ENCODE measurements at regions not wholly inside any gene's neighbourhood (a gene's known extent, or its start where the extent isn't known, plus 50 kb on each side); places are given as distances from the start of the nearest gene placed in this dataset.
"Not testable (repeated sequence)": the region's sequence is repeated elsewhere in the genome, so short reads cannot be mapped to it uniquely, and the experiment has no call there.

GRCh38 chr9:7316967-7317366, 482.6 kb downstream of the DMAC1 start:
- TF ChIP-seq CTCF (IDR thresholded peaks at IDR 0.05; ENCODE audit: low read depth, low read length): no peak
- Histone ChIP-seq H3K36me3 (no peaks in the 10 kb centered on the region), H3K9me3 (ENCODE audit: severe bottlenecking) (peaks cover 7% of the 10 kb centered on the region), H3K4me3 (ENCODE audit: low read depth, low read length) (no peak overlapping the region), H3K27me3 (ENCODE audit: insufficient read depth, low read depth, severe bottlenecking) (no peaks in the 10 kb centered on the region), H3K27ac (no peak overlapping the region)
- no peak for DNase-seq

- peaks cover 8% of the 10 kb centered on the region for H3K9me3 ChIP-seq (ENCODE audit: severe bottlenecking)
- no peaks in the 10 kb centered on the region for H3K27me3 ChIP-seq (ENCODE audit: insufficient read depth, low read depth, severe bottlenecking)
- no peak overlapping the region for H3K4me3 ChIP-seq (ENCODE audit: low read depth, low read length)
- H3K27ac ChIP-seq: no peak overlapping the region
- no peak for TF ChIP-seq CTCF (IDR thresholded peaks at IDR 0.05; ENCODE audit: low read depth, low read length)
- DNase-seq: no peak
- H3K36me3 ChIP-seq: no peaks in the 10 kb centered on the region
Observed at GRCh38 chr9:7316166-7316795, 483.3 kb downstream of the DMAC1 start.

GRCh38 chr9:7315746-7316145, 483.8 kb downstream of the DMAC1 start:
- Histone ChIP-seq H3K27ac (no peak overlapping the region), H3K4me3 (ENCODE audit: low read depth, low read length) (no peak overlapping the region), H3K9me3 (ENCODE audit: severe bottlenecking) (peaks cover 11% of the 10 kb centered on the region), H3K36me3 (no peaks in the 10 kb centered on the region), H3K27me3 (ENCODE audit: insufficient read depth, low read depth, severe bottlenecking) (no peaks in the 10 kb centered on the region)
- DNase-seq: no peak
- TF ChIP-seq CTCF (IDR thresholded peaks at IDR 0.05; ENCODE audit: low read depth, low read length): no peak

- Histone ChIP-seq H3K27ac (no peak overlapping the region), H3K4me3 (ENCODE audit: low read depth, low read length) (no peak overlapping the region), H3K9me3 (ENCODE audit: severe bottlenecking) (peaks cover 11% of the 10 kb centered on the region), H3K36me3 (no peaks in the 10 kb centered on the region), H3K27me3 (ENCODE audit: insufficient read depth, low read depth, severe bottlenecking) (no peaks in the 10 kb centered on the region)
- TF ChIP-seq CTCF (IDR thresholded peaks at IDR 0.05; ENCODE audit: low read depth, low read length): no peak
- no peak for DNase-seq
Observed at GRCh38 chr9:7315116-7315515, 484.5 kb downstream of the DMAC1 start.

- no peaks in the 10 kb centered on the region for H3K36me3 ChIP-seq
- DNase-seq: no peak
- no peak overlapping the region for H3K4me3 ChIP-seq (ENCODE audit: low read depth, low read length)
- no peak overlapping the region for H3K27ac ChIP-seq
- H3K27me3 ChIP-seq (ENCODE audit: insufficient read depth, low read depth, severe bottlenecking): no peaks in the 10 kb centered on the region
- TF ChIP-seq CTCF (IDR thresholded peaks at IDR 0.05; ENCODE audit: low read depth, low read length): no peak
- peaks cover 21% of the 10 kb centered on the region for H3K9me3 ChIP-seq (ENCODE audit: severe bottlenecking)
Observed at GRCh38 chr9:7313389-7313788, 486.2 kb downstream of the DMAC1 start.

- not testable (repeated sequence) for DNase-seq; H3K36me3 ChIP-seq; H3K27me3 ChIP-seq (ENCODE audit: insufficient read depth, low read depth, severe bottlenecking); H3K27ac ChIP-seq; H3K4me3 ChIP-seq (ENCODE audit: low read depth, low read length)
- H3K9me3 ChIP-seq (ENCODE audit: severe bottlenecking): peaks cover 21% of the 10 kb centered on the region
Observed at GRCh38 chr9:7309051-7309450, 490.5 kb downstream of the DMAC1 start.

Measured in WERI-Rb-1 (cell line).